Panc1 (cell line): ENCODE measurements at regions not wholly inside any gene's neighbourhood (a gene's known extent, or its start where the extent isn't known, plus 50 kb on each side); places are given as distances from the start of the nearest gene placed in this dataset.

ENCODE experiments used
- ATAC-seq: fragments of 200-7000 bp; cut with Tn5 transposase; 2 replicates; pipeline ENCODE4 v1.9.1; 2020; ENCODE audit warnings: mild to moderate bottlenecking, moderate library complexity
- BruUV-seq: library from RNA; stranded (reverse); fragments of 400-500 nt; replicated peaks from 2 replicates; lab custom pipeline; 2021; lab: Mats Ljungman, UMichigan
- CTCF ChIA-PET: fragments of 300-600 bp; sonication (Branson Sonifier 250); formaldehyde crosslinking; loops from one replicate; lab custom pipeline; 2022; ENCODE audit warnings: antibody characterized with exemption; lab: Charles Lee
- POLR2A ChIA-PET: fragments of 300-600 bp; sonication (Branson Sonifier 250); formaldehyde crosslinking; loops from one replicate; lab custom pipeline; 2022; ENCODE audit warnings: antibody characterized with exemption; lab: Charles Lee
- DNase-seq: peaks from one replicate; pipeline ENCODE4 v3.0.0-alpha.2; 2010; ENCODE audit warnings: low read depth, low spot score
- H3K27ac ChIP-seq: 2 replicates; pipeline ENCODE4 v1.5.1; 2011; ENCODE audit warnings: mild to moderate bottlenecking, low read length, inconsistent platforms
- H3K27me3 ChIP-seq: fragments of 200-500 bp; sonication (Bioruptor generic); 2 replicates; pipeline ENCODE4 v1.6.0; 2014; ENCODE audit warnings: low read length, inconsistent platforms; ENCODE audit not compliant: control insufficient read depth, insufficient read depth
- H3K36me3 ChIP-seq: fragments of 200-500 bp; sonication (Bioruptor generic); 2 replicates; pipeline ENCODE4 v1.5.1; 2014; ENCODE audit warnings: inconsistent platforms, mild to moderate bottlenecking, low read length, moderate library complexity; ENCODE audit not compliant: control insufficient read depth, insufficient read depth
- H3K4me1 ChIP-seq: 2 replicates; pipeline ENCODE4 v1.5.1; 2011; ENCODE audit warnings: inconsistent platforms, mild to moderate bottlenecking, low read length, moderate library complexity; ENCODE audit not compliant: control insufficient read depth, insufficient read depth
- H3K4me3 ChIP-seq, 2 experiments: 2 replicates each; pipeline ENCODE4 v1.5.1; 2011 to 2012; ENCODE audit warnings: low read depth in 2 of 2, low read length in 2 of 2, mild to moderate bottlenecking in 2 of 2, inconsistent platforms in 1 of 2, moderate library complexity in 1 of 2
- H3K9me3 ChIP-seq: fragments of 200-500 bp; sonication (Bioruptor generic); 2 replicates; pipeline ENCODE4 v1.5.1; 2014; ENCODE audit warnings: low read depth, mild to moderate bottlenecking, inconsistent platforms, low read length, moderate library complexity; ENCODE audit not compliant: control insufficient read depth, insufficient read depth
- POLR2AphosphoS5 ChIP-seq: IDR thresholded peaks from 2 replicates; pipeline ENCODE4 v1.6.1; 2012; ENCODE audit warnings: mild to moderate bottlenecking, low read depth, low read length, moderate library complexity
- REST ChIP-seq, 2 experiments: IDR thresholded peaks; 2 replicates each; pipeline ENCODE4 v1.6.1; 2011 to 2012; ENCODE audit warnings: low read depth in 2 of 2, control low read depth in 1 of 2, low read length in 1 of 2, mild to moderate bottlenecking in 1 of 2, moderate library complexity in 1 of 2; ENCODE audit not compliant: insufficient read depth in 1 of 2
- SIN3A ChIP-seq: IDR thresholded peaks from 2 replicates; pipeline ENCODE4 v1.6.1; 2012; ENCODE audit warnings: low read depth, mild to moderate bottlenecking, low read length, moderate library complexity, borderline replicate concordance; ENCODE audit not compliant: insufficient read depth
- TCF7L2 ChIP-seq: IDR thresholded peaks from 2 replicates; pipeline ENCODE4 v1.6.1; 2011; ENCODE audit warnings: mild to moderate bottlenecking, low read depth, low read length, inconsistent platforms
- in situ Hi-C: cut with HindIII; loops from 2 replicates; pipeline ENCODE4 v1.10.0; 2016; ENCODE audit warnings: low sequenced_read_pairs, low pct_unique_long_range_greater_than_20kb
- intact Hi-C: fragments of 100-400 bp; cut with micrococcal nuclease; formaldehyde crosslinking; loops from one replicate; pipeline ENCODE4 v1.10.0; 2022; ENCODE audit not compliant: unreplicated experiment
- TF ChIP-seq, protein P1 (sequence below): fragments of 450-650 bp; IDR thresholded peaks from 2 replicates; pipeline ENCODE4 v1.5.1; 2017; ENCODE audit warnings: mild to moderate bottlenecking

- ChIA-PET POLR2A (no interaction called here), CTCF (no interaction called here)
- Histone ChIP-seq H3K27ac (no peak overlapping the region), H3K27me3 (no peaks in the 10 kb centered on the region), H3K36me3 (no peaks in the 10 kb centered on the region), H3K9me3 (no peaks in the 10 kb centered on the region), H3K4me3 (no peak overlapping the region), H3K4me1 (no peaks in the 10 kb centered on the region)
- in situ Hi-C loops (no loop called here), intact Hi-C loops (no loop called here)
- no TSS peak for BruUV-seq
- DNase-seq (no peak), ATAC-seq (no peak)
- TF ChIP-seq POLR2AphosphoS5, result no peak
Measured at GRCh38 chr6:135750081-135750480, 101.4 kb upstream of the PDE7B start.

- ATAC-seq (no peak), DNase-seq (no peak)
- in situ Hi-C loops, result no loop called here
Measured at GRCh38 chr6:135753196-135753595, 98.3 kb upstream of the PDE7B start.

More at GRCh38 chr6:135753196-135753595, 98.3 kb upstream of the PDE7B start:
- TF ChIP-seq TCF7L2, result no peak
- TF ChIP-seq POLR2AphosphoS5, result no peak
- no peak for TF ChIP-seq REST (IDR thresholded peaks at IDR 0.05; ENCODE audit: insufficient read depth in 1 of 2, low read depth in 2 of 2, low read length in 1 of 2)
- TF ChIP-seq, protein P1, sequence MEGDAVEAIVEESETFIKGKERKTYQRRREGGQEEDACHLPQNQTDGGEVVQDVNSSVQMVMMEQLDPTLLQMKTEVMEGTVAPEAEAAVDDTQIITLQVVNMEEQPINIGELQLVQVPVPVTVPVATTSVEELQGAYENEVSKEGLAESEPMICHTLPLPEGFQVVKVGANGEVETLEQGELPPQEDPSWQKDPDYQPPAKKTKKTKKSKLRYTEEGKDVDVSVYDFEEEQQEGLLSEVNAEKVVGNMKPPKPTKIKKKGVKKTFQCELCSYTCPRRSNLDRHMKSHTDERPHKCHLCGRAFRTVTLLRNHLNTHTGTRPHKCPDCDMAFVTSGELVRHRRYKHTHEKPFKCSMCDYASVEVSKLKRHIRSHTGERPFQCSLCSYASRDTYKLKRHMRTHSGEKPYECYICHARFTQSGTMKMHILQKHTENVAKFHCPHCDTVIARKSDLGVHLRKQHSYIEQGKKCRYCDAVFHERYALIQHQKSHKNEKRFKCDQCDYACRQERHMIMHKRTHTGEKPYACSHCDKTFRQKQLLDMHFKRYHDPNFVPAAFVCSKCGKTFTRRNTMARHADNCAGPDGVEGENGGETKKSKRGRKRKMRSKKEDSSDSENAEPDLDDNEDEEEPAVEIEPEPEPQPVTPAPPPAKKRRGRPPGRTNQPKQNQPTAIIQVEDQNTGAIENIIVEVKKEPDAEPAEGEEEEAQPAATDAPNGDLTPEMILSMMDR, result no peak
- no peak for TF ChIP-seq SIN3A
- H3K27ac ChIP-seq, result no peak overlapping the region
- POLR2A ChIA-PET, result no interaction called here
- no peaks in the 10 kb centered on the region for H3K9me3 ChIP-seq
- H3K4me3 ChIP-seq, result no peak overlapping the region
- no peaks in the 10 kb centered on the region for H3K27me3 ChIP-seq
- H3K4me1 ChIP-seq, result no peaks in the 10 kb centered on the region
- BruUV-seq, result no TSS peak
- intact Hi-C loops, result no loop called here
- no peaks in the 10 kb centered on the region for H3K36me3 ChIP-seq
- CTCF ChIA-PET, result no interaction called here
